ENCODE measurements at regions not wholly inside any gene's neighbourhood (a gene's known extent, or its start where the extent isn't known, plus 50 kb on each side); places are given as distances from the start of the nearest gene placed in this dataset.

GRCh38 chr2:39920307-39920801 is 141.3 kb upstream of the THUMPD2 start:
- TF ChIP-seq, protein P1, sequence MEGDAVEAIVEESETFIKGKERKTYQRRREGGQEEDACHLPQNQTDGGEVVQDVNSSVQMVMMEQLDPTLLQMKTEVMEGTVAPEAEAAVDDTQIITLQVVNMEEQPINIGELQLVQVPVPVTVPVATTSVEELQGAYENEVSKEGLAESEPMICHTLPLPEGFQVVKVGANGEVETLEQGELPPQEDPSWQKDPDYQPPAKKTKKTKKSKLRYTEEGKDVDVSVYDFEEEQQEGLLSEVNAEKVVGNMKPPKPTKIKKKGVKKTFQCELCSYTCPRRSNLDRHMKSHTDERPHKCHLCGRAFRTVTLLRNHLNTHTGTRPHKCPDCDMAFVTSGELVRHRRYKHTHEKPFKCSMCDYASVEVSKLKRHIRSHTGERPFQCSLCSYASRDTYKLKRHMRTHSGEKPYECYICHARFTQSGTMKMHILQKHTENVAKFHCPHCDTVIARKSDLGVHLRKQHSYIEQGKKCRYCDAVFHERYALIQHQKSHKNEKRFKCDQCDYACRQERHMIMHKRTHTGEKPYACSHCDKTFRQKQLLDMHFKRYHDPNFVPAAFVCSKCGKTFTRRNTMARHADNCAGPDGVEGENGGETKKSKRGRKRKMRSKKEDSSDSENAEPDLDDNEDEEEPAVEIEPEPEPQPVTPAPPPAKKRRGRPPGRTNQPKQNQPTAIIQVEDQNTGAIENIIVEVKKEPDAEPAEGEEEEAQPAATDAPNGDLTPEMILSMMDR (IDR thresholded peaks at IDR 0.05) = no peak
- TF ChIP-seq POLR2AphosphoS5 (IDR thresholded peaks at IDR 0.05) = no peak

Data from sigmoid colon (tissue), 4 donors.